Smooth muscle cell (in vitro differentiated cells): ENCODE measurements at regions not wholly inside any gene's neighbourhood (a gene's known extent, or its start where the extent isn't known, plus 50 kb on each side); places are given as distances from the start of the nearest gene placed in this dataset.

Source experiments
- DNase-seq: peaks from one replicate; lab custom pipeline; 2025; ENCODE audit not compliant: unreplicated experiment; lab: John Stamatoyannopoulos, UW
- H2AFZ ChIP-seq: fragments of 200-600 bp; sonication (generic); 2 replicates; pipeline ENCODE4 v1.6.0; 2016; ENCODE audit warnings: antibody characterized with exemption, low read depth, mild to moderate bottlenecking
- H3F3A ChIP-seq: fragments of 200-600 bp; sonication (generic); 2 replicates; pipeline ENCODE4 v1.6.0; 2017; ENCODE audit warnings: antibody characterized with exemption, low read depth
- H3K27ac ChIP-seq: fragments of 200-600 bp; sonication (generic); 2 replicates; pipeline ENCODE4 v1.5.1; 2016; ENCODE audit warnings: low read depth, mild to moderate bottlenecking
- H3K27me3 ChIP-seq: fragments of 200-600 bp; sonication (generic); 2 replicates; pipeline ENCODE4 v1.6.1; 2016; ENCODE audit warnings: low read depth, mild to moderate bottlenecking
- H3K36me3 ChIP-seq: fragments of 200-600 bp; sonication (generic); 2 replicates; pipeline ENCODE4 v1.5.1; 2016; ENCODE audit warnings: low read depth
- H3K4me1 ChIP-seq: fragments of 200-600 bp; sonication (generic); 2 replicates; pipeline ENCODE4 v1.5.1; 2016; ENCODE audit warnings: low read depth
- H3K4me2 ChIP-seq: fragments of 200-600 bp; sonication (generic); 2 replicates; pipeline ENCODE4 v1.6.0; 2016; ENCODE audit warnings: mild to moderate bottlenecking
- H3K4me3 ChIP-seq: fragments of 200-600 bp; sonication (generic); 2 replicates; pipeline ENCODE4 v1.5.1; 2016; ENCODE audit warnings: mild to moderate bottlenecking
- H3K79me2 ChIP-seq: fragments of 200-600 bp; sonication (generic); 2 replicates; pipeline ENCODE4 v1.6.0; 2016; ENCODE audit warnings: low read depth, mild to moderate bottlenecking
- H3K9ac ChIP-seq: fragments of 200-600 bp; sonication (generic); 2 replicates; pipeline ENCODE4 v1.6.0; 2016; ENCODE audit warnings: low read depth
- H3K9me3 ChIP-seq: fragments of 200-600 bp; sonication (generic); replicated peaks from 2 replicates; pipeline ENCODE4 v1.5.1; 2016; ENCODE audit warnings: low read depth
- H4K20me1 ChIP-seq: fragments of 200-600 bp; sonication (generic); 2 replicates; pipeline ENCODE4 v1.6.0; 2016; ENCODE audit warnings: low read depth
- WGBS: methylation state at CpG from one replicate; pipeline ENCODE4 v1.1.7; 2016; ENCODE audit warnings: low lambda C conversion rate; 5-methylcytosine and 5-hydroxymethylcytosine counted together
- TF ChIP-seq, protein P1 (sequence below): fragments of 200-600 bp; sonication (generic); IDR thresholded peaks from 2 replicates; pipeline ENCODE4 v1.5.1; 2017; ENCODE audit warnings: borderline replicate concordance, mild to moderate bottlenecking, antibody characterized with exemption; ENCODE audit not compliant: insufficient read depth, poor library complexity, severe bottlenecking

DNA sequence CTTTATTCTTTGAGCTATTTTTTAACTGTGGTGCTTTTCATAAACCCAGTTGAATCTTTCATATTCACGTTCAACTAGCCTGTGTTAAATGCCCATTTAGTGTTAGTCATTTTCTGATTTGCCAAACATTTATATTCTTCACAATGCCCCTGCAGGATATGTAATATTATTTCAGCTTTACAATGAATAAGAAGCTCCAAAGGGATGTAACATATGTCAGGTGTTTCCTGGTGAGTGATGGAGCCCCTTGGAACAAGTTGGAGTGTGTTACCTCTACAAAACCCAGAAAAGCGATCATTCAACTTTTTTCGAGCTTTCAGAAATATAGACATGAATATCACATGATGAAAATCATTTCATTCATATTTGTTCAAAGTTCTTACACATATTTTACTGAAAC is 471.0 kb upstream of the CDH2 start:
- H4K20me1 ChIP-seq, result no peaks in the 10 kb centered on the region
- H3K27ac ChIP-seq, result no peak overlapping the region
- no peak overlapping the region for H3K4me2 ChIP-seq
- WGBS, result 93% methylated on average over 3 of the region's 3 CpGs
- H3K9me3 ChIP-seq, result no peaks in the 10 kb centered on the region
- no peaks in the 10 kb centered on the region for H3K36me3 ChIP-seq
- no peak overlapping the region for H3K9ac ChIP-seq
- no peaks in the 10 kb centered on the region for H3K79me2 ChIP-seq
- no peak overlapping the region for H3K4me3 ChIP-seq
- no peak for DNase-seq
- H3K27me3 ChIP-seq, result no peaks in the 10 kb centered on the region
- H3K4me1 ChIP-seq, result no peaks in the 10 kb centered on the region
- no peak overlapping the region for H2AFZ ChIP-seq
- TF ChIP-seq, protein P1, sequence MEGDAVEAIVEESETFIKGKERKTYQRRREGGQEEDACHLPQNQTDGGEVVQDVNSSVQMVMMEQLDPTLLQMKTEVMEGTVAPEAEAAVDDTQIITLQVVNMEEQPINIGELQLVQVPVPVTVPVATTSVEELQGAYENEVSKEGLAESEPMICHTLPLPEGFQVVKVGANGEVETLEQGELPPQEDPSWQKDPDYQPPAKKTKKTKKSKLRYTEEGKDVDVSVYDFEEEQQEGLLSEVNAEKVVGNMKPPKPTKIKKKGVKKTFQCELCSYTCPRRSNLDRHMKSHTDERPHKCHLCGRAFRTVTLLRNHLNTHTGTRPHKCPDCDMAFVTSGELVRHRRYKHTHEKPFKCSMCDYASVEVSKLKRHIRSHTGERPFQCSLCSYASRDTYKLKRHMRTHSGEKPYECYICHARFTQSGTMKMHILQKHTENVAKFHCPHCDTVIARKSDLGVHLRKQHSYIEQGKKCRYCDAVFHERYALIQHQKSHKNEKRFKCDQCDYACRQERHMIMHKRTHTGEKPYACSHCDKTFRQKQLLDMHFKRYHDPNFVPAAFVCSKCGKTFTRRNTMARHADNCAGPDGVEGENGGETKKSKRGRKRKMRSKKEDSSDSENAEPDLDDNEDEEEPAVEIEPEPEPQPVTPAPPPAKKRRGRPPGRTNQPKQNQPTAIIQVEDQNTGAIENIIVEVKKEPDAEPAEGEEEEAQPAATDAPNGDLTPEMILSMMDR, result no peak
- H3F3A ChIP-seq, result no peaks in the 10 kb centered on the region

DNA sequence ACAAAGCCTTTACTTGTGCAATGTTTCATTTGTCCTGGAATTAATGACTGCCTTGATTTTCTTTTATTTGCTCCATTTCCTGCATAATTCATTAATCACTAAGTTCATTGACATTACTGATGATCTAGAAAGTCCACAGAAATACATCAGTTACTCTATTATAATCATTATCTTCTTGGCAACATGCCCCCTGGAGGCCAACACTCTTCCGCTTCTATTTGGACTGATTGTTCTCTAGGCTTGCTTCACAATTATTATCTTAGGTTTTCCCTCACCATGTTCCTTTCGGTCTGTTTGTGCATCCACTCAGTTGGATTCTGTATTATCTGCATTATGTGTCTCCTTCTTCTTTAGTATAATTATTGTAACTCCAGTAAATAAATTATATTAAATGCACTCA is 461.0 kb upstream of the CDH2 start:
- H3K4me3 ChIP-seq, result no peak overlapping the region
- no peaks in the 10 kb centered on the region for H3K9me3 ChIP-seq
- no peaks in the 10 kb centered on the region for H3K36me3 ChIP-seq
- 95% methylated on average over 2 of the region's 2 CpGs for WGBS
- TF ChIP-seq, protein P1, result no peak
- no peaks in the 10 kb centered on the region for H3K79me2 ChIP-seq
- no peaks in the 10 kb centered on the region for H3K4me1 ChIP-seq
- H3K27ac ChIP-seq, result no peak overlapping the region
- H4K20me1 ChIP-seq, result no peaks in the 10 kb centered on the region
- no peaks in the 10 kb centered on the region for H3F3A ChIP-seq
- H3K27me3 ChIP-seq, result no peaks in the 10 kb centered on the region
- DNase-seq, result no peak
- no peak overlapping the region for H2AFZ ChIP-seq
- no peak overlapping the region for H3K4me2 ChIP-seq
- no peak overlapping the region for H3K9ac ChIP-seq

DNA sequence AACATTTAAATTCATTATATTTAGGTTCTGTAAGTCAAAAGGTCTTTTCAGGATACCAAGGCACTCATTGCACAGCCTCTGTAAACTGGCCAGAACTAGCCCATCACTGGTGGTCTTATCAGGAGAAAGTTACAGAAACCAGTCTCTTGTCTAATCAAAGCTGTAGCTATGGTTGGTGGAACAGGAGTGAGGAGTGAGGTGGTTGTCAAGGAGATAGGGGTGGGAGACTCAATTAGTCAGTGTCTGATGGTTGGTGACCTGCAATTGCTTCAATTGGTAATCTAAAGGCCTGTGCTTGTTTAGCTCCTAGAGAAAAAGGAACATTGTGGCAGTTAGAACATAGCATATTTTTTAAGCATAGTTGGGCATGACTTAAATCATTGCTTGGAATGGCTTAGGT is 458.6 kb upstream of the CDH2 start:
- Histone ChIP-seq H3K9me3 (no peaks in the 10 kb centered on the region), H3K27me3 (no peaks in the 10 kb centered on the region), H3K79me2 (no peaks in the 10 kb centered on the region), H3K9ac (no peak overlapping the region), H3K4me3 (no peak overlapping the region), H3K27ac (no peak overlapping the region), H3K4me2 (no peak overlapping the region), H3F3A (no peaks in the 10 kb centered on the region), H3K36me3 (no peaks in the 10 kb centered on the region), H4K20me1 (no peaks in the 10 kb centered on the region), H2AFZ (no peak overlapping the region), H3K4me1 (no peaks in the 10 kb centered on the region)
- DNase-seq, result no peak
- TF ChIP-seq, protein P1, result no peak

DNA sequence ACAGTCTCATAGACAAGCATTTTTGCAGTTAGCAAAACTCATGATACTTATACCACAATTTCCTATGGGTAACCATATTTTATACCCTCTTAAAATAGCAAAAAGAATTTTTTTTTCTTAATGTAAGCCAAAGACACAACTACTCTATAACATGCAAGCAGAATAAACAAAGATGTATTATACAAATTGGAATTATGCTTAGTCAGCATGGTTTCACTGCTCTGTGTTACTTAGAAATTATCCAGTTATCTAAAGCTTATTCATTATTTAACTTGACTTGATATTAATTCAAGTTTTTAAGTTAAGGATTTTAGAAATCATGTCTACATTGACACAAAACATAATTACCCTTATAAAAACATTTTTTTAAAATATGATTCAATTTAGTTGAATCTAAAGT is 449.8 kb upstream of the CDH2 start:
- Histone ChIP-seq H3K9ac (no peak overlapping the region), H3K27me3 (no peaks in the 10 kb centered on the region), H3F3A (no peaks in the 10 kb centered on the region), H2AFZ (peak overlapping the region; percentile 51), H3K4me3 (no peak overlapping the region), H3K9me3 (no peaks in the 10 kb centered on the region), H3K27ac (no peak overlapping the region), H3K79me2 (no peaks in the 10 kb centered on the region), H4K20me1 (no peaks in the 10 kb centered on the region), H3K4me1 (no peaks in the 10 kb centered on the region), H3K4me2 (no peak overlapping the region), H3K36me3 (no peaks in the 10 kb centered on the region)
- TF ChIP-seq, protein P1, result no peak
- DNase-seq, result no peak
